Spleen (tissue), 11 donors: ENCODE measurements at regions not wholly inside any gene's neighbourhood (a gene's known extent, or its start where the extent isn't known, plus 50 kb on each side); places are given as distances from the start of the nearest gene placed in this dataset.

ENCODE experiments used
- DNase-seq: peaks from one replicate; pipeline ENCODE4 v3.0.0-alpha.2; 2020
- H3K27ac ChIP-seq, 8 donors: fragments of 200-600 bp; sonication (generic) in 7 of 8; 1 replicate in 4 of 8; 2 replicates in 4 of 8; pipeline versions ENCODE4 v1.5.0 to v1.8.0; 2016 to 2021; ENCODE audit warnings: inconsistent platforms in 4 of 8, mild to moderate bottlenecking in 4 of 8, moderate library complexity in 1 of 8
- H3K27me3 ChIP-seq, 7 donors: fragments of 200-600 bp; sonication (generic) in 6 of 7; replicated peaks in 1 of 7; 1 replicate in 4 of 7; 2 replicates in 3 of 7; pipeline versions ENCODE4 v1.5.0 to v1.8.0; 2016 to 2021; ENCODE audit warnings: inconsistent platforms in 3 of 7, mild to moderate bottlenecking in 1 of 7
- H3K36me3 ChIP-seq, 6 donors: fragments of 200-600 bp; sonication (generic) in 5 of 6; 1 replicate in 4 of 6; 2 replicates in 2 of 6; pipeline versions ENCODE4 v1.5.0 to v1.8.0; 2016 to 2021; ENCODE audit warnings: inconsistent platforms in 2 of 6
- H3K4me1 ChIP-seq, 6 donors: fragments of 200-600 bp; sonication (generic) in 5 of 6; 1 replicate in 3 of 6; 2 replicates in 3 of 6; pipeline versions ENCODE4 v1.5.0 to v1.8.0; 2016 to 2021; ENCODE audit warnings: inconsistent platforms in 3 of 6
- H3K4me3 ChIP-seq, 8 donors: fragments of 200-600 bp; sonication (generic) in 7 of 8; 1 replicate in 4 of 8; 2 replicates in 4 of 8; pipeline versions ENCODE4 v1.5.0 to v1.8.0; 2016 to 2021; ENCODE audit warnings: inconsistent platforms in 4 of 8, mild to moderate bottlenecking in 4 of 8, moderate library complexity in 2 of 8
- H3K9me3 ChIP-seq, 8 donors: fragments of 200-600 bp; sonication (generic) in 7 of 8; 1 replicate in 4 of 8; 2 replicates in 4 of 8; pipeline versions ENCODE4 v1.5.0 to v1.8.0; 2016 to 2021; ENCODE audit warnings: inconsistent platforms in 4 of 8
- POLR2A ChIP-seq, 3 donors: fragments of 450-650 bp; IDR thresholded peaks; one replicate each; pipeline ENCODE4 v1.5.1; 2017; ENCODE audit warnings: antibody characterized with exemption in 3 of 3, mild to moderate bottlenecking in 1 of 3
- POLR2AphosphoS5 ChIP-seq, 3 donors: sonication (generic); formaldehyde crosslinking; IDR thresholded peaks; one replicate each; pipeline ENCODE4 v1.5.1; 2017; ENCODE audit warnings: antibody characterized with exemption in 3 of 3
- WGBS, 5 donors: extraction: QIAGEN DNeasy Blood & Tissue Kit in 3 of 5; methylation state at CpG; one replicate each; pipeline versions ENCODE4 v1.1.5 to v1.1.7; 2013 to 2018; 5-methylcytosine and 5-hydroxymethylcytosine counted together
- intact Hi-C: fragments of 100-400 bp; cut with DNase I; formaldehyde crosslinking; loops from one replicate; pipeline ENCODE4 v1.15.0; 2023; ENCODE audit warnings: low total_unique reads
- TF ChIP-seq, protein P1 (sequence below), 11 experiments: fragments of 200-600 bp in 7 of 11; fragments of 450-650 bp in 4 of 11; sonication (generic) in 4 of 11; IDR thresholded peaks in 8 of 11; conservative IDR thresholded peaks in 3 of 11; 1 replicate in 7 of 11; 2 replicates in 4 of 11; pipeline versions ENCODE4 v1.4.0 to v1.8.0; 2016 to 2021; ENCODE audit warnings: antibody characterized with exemption in 11 of 11, inconsistent platforms in 4 of 11, mild to moderate bottlenecking in 1 of 11
- donor health status: healthy with polysubstance abuse.
- donor health status: DM: no; HTN: no; CAD: no; lungs with moderate emphysema.
- donor health status: DM: no; HTN: no; CAD: no.
- donor health status: Bipolar disorder and iron deficiency.
- donor health status: healthy.
- donor health status: DM: no; HTN: no; CAD: no.
- donor health status: DM: yes; HTN: yes; CAD: no.

DNA sequence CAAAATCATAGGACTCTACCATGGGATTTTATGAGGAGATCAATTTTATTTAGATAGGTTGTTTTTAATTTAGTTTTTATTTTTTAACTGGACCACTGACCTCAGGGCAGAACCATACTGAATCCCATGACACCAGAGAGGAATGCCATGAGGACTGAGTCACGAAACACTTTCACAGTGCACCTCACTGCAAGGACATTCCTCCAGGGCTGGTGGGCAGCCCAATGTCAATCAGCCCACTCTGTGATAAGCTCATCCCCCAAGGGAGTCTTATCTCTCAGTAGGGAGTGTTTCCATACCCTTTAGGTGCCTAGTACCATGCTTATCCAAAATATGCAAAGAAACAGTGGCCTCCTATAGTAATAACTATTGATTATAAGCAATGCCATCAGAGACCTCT, 224.5 kb upstream of the CDH6 start:
- DNase-seq, result no peak
- Histone ChIP-seq H3K36me3 (no peaks in the 10 kb centered on the region), H3K4me3 (no peak overlapping the region), H3K4me1 (no peaks in the 10 kb centered on the region), H3K27me3 (no peaks in the 10 kb centered on the region), H3K9me3 (peaks cover 0 to 34% (median 10%) of the 10 kb centered on the region in 8 donors), H3K27ac (no peak overlapping the region)
- intact Hi-C loops, result no loop called here
- TF ChIP-seq POLR2AphosphoS5 (IDR thresholded peaks at IDR 0.05) (no peak), POLR2A (IDR thresholded peaks at IDR 0.05) (no peak)
- TF ChIP-seq, protein P1, sequence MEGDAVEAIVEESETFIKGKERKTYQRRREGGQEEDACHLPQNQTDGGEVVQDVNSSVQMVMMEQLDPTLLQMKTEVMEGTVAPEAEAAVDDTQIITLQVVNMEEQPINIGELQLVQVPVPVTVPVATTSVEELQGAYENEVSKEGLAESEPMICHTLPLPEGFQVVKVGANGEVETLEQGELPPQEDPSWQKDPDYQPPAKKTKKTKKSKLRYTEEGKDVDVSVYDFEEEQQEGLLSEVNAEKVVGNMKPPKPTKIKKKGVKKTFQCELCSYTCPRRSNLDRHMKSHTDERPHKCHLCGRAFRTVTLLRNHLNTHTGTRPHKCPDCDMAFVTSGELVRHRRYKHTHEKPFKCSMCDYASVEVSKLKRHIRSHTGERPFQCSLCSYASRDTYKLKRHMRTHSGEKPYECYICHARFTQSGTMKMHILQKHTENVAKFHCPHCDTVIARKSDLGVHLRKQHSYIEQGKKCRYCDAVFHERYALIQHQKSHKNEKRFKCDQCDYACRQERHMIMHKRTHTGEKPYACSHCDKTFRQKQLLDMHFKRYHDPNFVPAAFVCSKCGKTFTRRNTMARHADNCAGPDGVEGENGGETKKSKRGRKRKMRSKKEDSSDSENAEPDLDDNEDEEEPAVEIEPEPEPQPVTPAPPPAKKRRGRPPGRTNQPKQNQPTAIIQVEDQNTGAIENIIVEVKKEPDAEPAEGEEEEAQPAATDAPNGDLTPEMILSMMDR (IDR thresholded peaks at IDR 0.05 in 8 of 11, conservative IDR thresholded peaks at IDR 0.05 in 3 of 11), result no peak
- 58 to 80% (median 75%) methylated on average over 1 of the region's 1 CpG for WGBS, 5 donors

GRCh38 chr5:30960036-30960435, 233.4 kb upstream of the CDH6 start:
- Histone ChIP-seq H3K27ac (no peak overlapping the region), H3K9me3 (peaks cover 0 to 11% (median 4%) of the 10 kb centered on the region in 8 donors), H3K4me1 (no peaks in the 10 kb centered on the region), H3K27me3 (no peaks in the 10 kb centered on the region), H3K36me3 (no peaks in the 10 kb centered on the region), H3K4me3 (no peak overlapping the region)
- intact Hi-C loops, result no loop called here
- WGBS, 5 donors, result 55 to 89% (median 70%) methylated on average over 1 of the region's 1 CpG
- TF ChIP-seq POLR2A (IDR thresholded peaks at IDR 0.05) (no peak), POLR2AphosphoS5 (IDR thresholded peaks at IDR 0.05) (no peak)
- TF ChIP-seq, protein P1 (IDR thresholded peaks at IDR 0.05 in 8 of 11, conservative IDR thresholded peaks at IDR 0.05 in 3 of 11), result no peak
- no peak for DNase-seq

GRCh38 chr5:30959238-30959637, 234.2 kb upstream of the CDH6 start:
- H3K9me3 ChIP-seq, result peaks cover 0 to 18% (median 10%) of the 10 kb centered on the region in 8 donors
- intact Hi-C loops, result no loop called here
- no peaks in the 10 kb centered on the region for H3K27me3 ChIP-seq
- WGBS, 5 donors, result 76 to 88% (median 84%) methylated on average over 3 of the region's 3 CpGs
- H3K27ac ChIP-seq, result no peak overlapping the region
- H3K4me3 ChIP-seq, result no peak overlapping the region
- H3K4me1 ChIP-seq, result no peaks in the 10 kb centered on the region
- DNase-seq, result no peak
- H3K36me3 ChIP-seq, result no peaks in the 10 kb centered on the region
- TF ChIP-seq POLR2AphosphoS5 (IDR thresholded peaks at IDR 0.05) (no peak), POLR2A (IDR thresholded peaks at IDR 0.05) (no peak)
- TF ChIP-seq, protein P1 (IDR thresholded peaks at IDR 0.05 in 8 of 11, conservative IDR thresholded peaks at IDR 0.05 in 3 of 11), result no peak

DNA sequence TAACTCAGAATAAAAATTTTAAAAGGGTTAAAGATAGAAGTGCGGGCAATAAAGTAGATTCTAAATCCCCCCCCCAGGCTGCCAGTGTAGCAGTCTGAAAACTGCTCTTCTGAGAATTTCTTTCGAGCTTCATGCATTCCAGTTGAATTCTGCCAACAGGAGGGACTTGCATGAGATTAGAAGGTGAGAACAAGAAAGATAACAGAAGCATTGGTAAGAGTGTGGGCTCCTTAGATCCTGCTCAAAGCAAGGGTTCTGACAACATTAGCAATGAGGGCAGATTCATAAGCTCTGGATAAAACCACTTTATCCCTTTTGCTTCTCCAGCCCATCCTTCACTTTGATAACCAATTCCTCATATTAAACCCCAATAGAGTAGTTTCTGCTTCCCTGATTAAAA, 235.9 kb upstream of the CDH6 start:
- H3K36me3 ChIP-seq, result no peaks in the 10 kb centered on the region
- no peak overlapping the region for H3K4me3 ChIP-seq
- no peak for DNase-seq
- no peak overlapping the region for H3K27ac ChIP-seq
- H3K27me3 ChIP-seq, result no peaks in the 10 kb centered on the region
- 47 to 58% (median 56%) methylated on average over 2 of the region's 2 CpGs for WGBS, 5 donors
- intact Hi-C loops, result no loop called here
- peaks cover 0 to 20% (median 13%) of the 10 kb centered on the region in 8 donors for H3K9me3 ChIP-seq
- TF ChIP-seq POLR2A (IDR thresholded peaks at IDR 0.05), result no peak
- TF ChIP-seq, protein P1 (IDR thresholded peaks at IDR 0.05 in 8 of 11, conservative IDR thresholded peaks at IDR 0.05 in 3 of 11), result no peak
- no peak for TF ChIP-seq POLR2AphosphoS5 (IDR thresholded peaks at IDR 0.05)
- H3K4me1 ChIP-seq, result no peaks in the 10 kb centered on the region
